CD1c-positive myeloid dendritic cell (primary cell): ENCODE measurements at regions not wholly inside any gene's neighbourhood (a gene's known extent, or its start where the extent isn't known, plus 50 kb on each side); places are given as distances from the start of the nearest gene placed in this dataset.

Source experiments
- DNase-seq: peaks from one replicate; pipeline ENCODE4 v3.0.0-alpha.2; 2016; ENCODE audit errors: extremely low spot score

GRCh38 chr2:217656316-217656715 is 346.5 kb downstream of the TNS1 start:
- DNase-seq: peak; percentile 5

- DNase-seq: no peak
Measured at GRCh38 chr2:217655651-217656050, 347.1 kb downstream of the TNS1 start.

GRCh38 chr2:217654168-217654567 is 348.6 kb downstream of the TNS1 start:
- no peak for DNase-seq

GRCh38 chr2:217652761-217653639 is 349.8 kb downstream of the TNS1 start:
- DNase-seq: peak; percentile 73

- DNase-seq: peak; percentile 64
Measured at GRCh38 chr2:217650716-217651360, 352.0 kb downstream of the TNS1 start.

GRCh38 chr2:217650229-217650628 is 352.6 kb downstream of the TNS1 start:
- DNase-seq: no peak

GRCh38 chr2:217647925-217648324 is 354.9 kb downstream of the TNS1 start:
- DNase-seq: no peak

- DNase-seq: no peak
Measured at GRCh38 chr2:217647226-217647625, 355.6 kb downstream of the TNS1 start.

GRCh38 chr2:217645896-217646295 is 356.9 kb downstream of the TNS1 start:
- no peak for DNase-seq

GRCh38 chr2:217643789-217644301 is 358.9 kb downstream of the TNS1 start:
- DNase-seq: no peak

GRCh38 chr2:217642944-217643343 is 359.9 kb downstream of the TNS1 start:
- no peak for DNase-seq

- DNase-seq: no peak
Measured at GRCh38 chr2:217641960-217642359, 360.8 kb downstream of the TNS1 start.

- DNase-seq: no peak
Measured at GRCh38 chr2:217639481-217639880, 363.3 kb downstream of the TNS1 start.

- DNase-seq: no peak
Measured at GRCh38 chr2:217638533-217638932, 364.3 kb downstream of the TNS1 start.

GRCh38 chr2:217638031-217638430 is 364.8 kb downstream of the TNS1 start:
- no peak for DNase-seq

- no peak for DNase-seq
Measured at GRCh38 chr2:217636991-217637561, 365.7 kb downstream of the TNS1 start.

GRCh38 chr2:217636578-217636977 is 366.2 kb downstream of the TNS1 start:
- DNase-seq: no peak

GRCh38 chr2:217634871-217635270 is 367.9 kb downstream of the TNS1 start:
- no peak for DNase-seq

GRCh38 chr2:217632043-217632442 is 370.8 kb downstream of the TNS1 start:
- no peak for DNase-seq

GRCh38 chr2:217631115-217631514 is 371.7 kb downstream of the TNS1 start:
- no peak for DNase-seq

- no peak for DNase-seq
Measured at GRCh38 chr2:217629347-217629746, 373.4 kb downstream of the TNS1 start.

- no peak for DNase-seq
Measured at GRCh38 chr2:217628061-217628460, 374.7 kb downstream of the TNS1 start.

GRCh38 chr2:217626926-217627325 is 375.9 kb downstream of the TNS1 start:
- no peak for DNase-seq
